ENCODE measurements at regions not wholly inside any gene's neighbourhood (a gene's known extent, or its start where the extent isn't known, plus 50 kb on each side); places are given as distances from the start of the nearest gene placed in this dataset.

GRCh38 chr5:130796032-130796431, 369.0 kb downstream of the HINT1 start:
- intact Hi-C loops (cut with DNase I): no loop called here
- Histone ChIP-seq H3K4me1 (no peaks in the 10 kb centered on the region), H3K27me3 (ENCODE audit: insufficient read depth in 3 of 3, low read length in 2 of 3) (no peaks in the 10 kb centered on the region), H3K4me3 (no peak overlapping the region), H3K27ac (no peak overlapping the region), H3K9me3 (peaks cover 6% of the 10 kb centered on the region), H3K36me3 (ENCODE audit: insufficient read depth in 1 of 2, low read depth in 1 of 2) (no peaks in the 10 kb centered on the region)
- no peak for ATAC-seq
- no peak for TF ChIP-seq CTCF (IDR thresholded peaks at IDR 0.05)
- 74 to 84% (median 77%) methylated on average over 2 of the region's 2 CpGs for WGBS, 3 donors
- no peak for DNase-seq

- no peaks in the 10 kb centered on the region for H3K27me3 ChIP-seq (ENCODE audit: insufficient read depth in 3 of 3, low read length in 2 of 3)
- H3K36me3 ChIP-seq (ENCODE audit: insufficient read depth in 1 of 2, low read depth in 1 of 2): no peaks in the 10 kb centered on the region
- H3K9me3 ChIP-seq: peaks cover 5% of the 10 kb centered on the region
- ATAC-seq: no peak
- H3K4me3 ChIP-seq: no peak overlapping the region
- H3K27ac ChIP-seq: no peak overlapping the region
- intact Hi-C loops (cut with DNase I): no loop called here
- no peak for TF ChIP-seq CTCF (IDR thresholded peaks at IDR 0.05)
- no peak for DNase-seq
- WGBS, 3 donors: 80 to 89% (median 87%) methylated on average over 2 of the region's 2 CpGs
- no peaks in the 10 kb centered on the region for H3K4me1 ChIP-seq
Measured at GRCh38 chr5:130795037-130795436, 370.0 kb downstream of the HINT1 start.

- H3K27ac ChIP-seq: no peak overlapping the region
- no peak for DNase-seq
- no peaks in the 10 kb centered on the region for H3K4me1 ChIP-seq
- ATAC-seq: no peak
- no peaks in the 10 kb centered on the region for H3K9me3 ChIP-seq
- H3K36me3 ChIP-seq (ENCODE audit: insufficient read depth in 1 of 2, low read depth in 1 of 2): no peaks in the 10 kb centered on the region
- H3K4me3 ChIP-seq: no peak overlapping the region
- TF ChIP-seq CTCF (IDR thresholded peaks at IDR 0.05): no peak
- intact Hi-C loops (cut with DNase I): no loop called here
- H3K27me3 ChIP-seq (ENCODE audit: insufficient read depth in 3 of 3, low read length in 2 of 3): no peaks in the 10 kb centered on the region
Measured at GRCh38 chr5:130777794-130778193, 387.3 kb downstream of the HINT1 start.

GRCh38 chr5:130773813-130774212, 391.2 kb downstream of the HINT1 start:
- ATAC-seq (no peak), DNase-seq (no peak)
- H3K27me3 ChIP-seq (ENCODE audit: insufficient read depth in 3 of 3, low read length in 2 of 3): no peaks in the 10 kb centered on the region
- no peak overlapping the region for H3K27ac ChIP-seq
- H3K9me3 ChIP-seq: no peaks in the 10 kb centered on the region
- TF ChIP-seq CTCF (IDR thresholded peaks at IDR 0.05): no peak
- WGBS, 3 donors: 88 to 89% (median 89%) methylated on average over 3 of the region's 3 CpGs
- intact Hi-C loops (cut with DNase I): no loop called here
- H3K36me3 ChIP-seq (ENCODE audit: insufficient read depth in 1 of 2, low read depth in 1 of 2): no peaks in the 10 kb centered on the region
- no peak overlapping the region for H3K4me3 ChIP-seq
- no peaks in the 10 kb centered on the region for H3K4me1 ChIP-seq

GRCh38 chr5:130762031-130762430, 403.0 kb downstream of the HINT1 start:
- no peak for ATAC-seq
- 39 to 47% (median 44%) methylated on average over 1 of the region's 1 CpG for WGBS, 3 donors
- intact Hi-C loops (cut with DNase I): no loop called here

More at GRCh38 chr5:130762031-130762430, 403.0 kb downstream of the HINT1 start:
- H3K9me3 ChIP-seq: no peaks in the 10 kb centered on the region
- no peak for TF ChIP-seq CTCF (IDR thresholded peaks at IDR 0.05)
- H3K4me1 ChIP-seq: no peaks in the 10 kb centered on the region
- no peak overlapping the region for H3K4me3 ChIP-seq
- no peak for DNase-seq
- H3K36me3 ChIP-seq (ENCODE audit: insufficient read depth in 1 of 2, low read depth in 1 of 2): no peaks in the 10 kb centered on the region
- no peaks in the 10 kb centered on the region for H3K27me3 ChIP-seq (ENCODE audit: insufficient read depth in 3 of 3, low read length in 2 of 3)
- H3K27ac ChIP-seq: no peak overlapping the region

All from psoas muscle (tissue), 7 donors.